Liver (tissue), 8 donors: ENCODE measurements at regions not wholly inside any gene's neighbourhood (a gene's known extent, or its start where the extent isn't known, plus 50 kb on each side); places are given as distances from the start of the nearest gene placed in this dataset.

ENCODE experiments used
- DNase-seq: peaks from one replicate; pipeline ENCODE4 v3.0.0-alpha.2; 2017; ENCODE audit warnings: low spot score
- H3K27ac ChIP-seq, 2 donors: one replicate each; pipeline ENCODE4 v1.7.0; 2013; ENCODE audit warnings: inconsistent platforms in 2 of 2, low read length in 2 of 2, control low read depth in 1 of 2, low read depth in 1 of 2, mild to moderate bottlenecking in 1 of 2
- H3K27me3 ChIP-seq, 4 donors: one replicate each; pipeline versions ENCODE4 v1.6.1 to v1.7.0; 2013; ENCODE audit warnings: low read length in 3 of 4, inconsistent platforms in 1 of 4, mild to moderate bottlenecking in 1 of 4, moderate library complexity in 1 of 4; ENCODE audit not compliant: control insufficient read depth in 4 of 4, insufficient read depth in 4 of 4
- H3K36me3 ChIP-seq, 4 donors: one replicate each; pipeline versions ENCODE4 v1.6.1 to v1.7.0; 2013; ENCODE audit warnings: low read length in 3 of 4, mild to moderate bottlenecking in 3 of 4, low read depth in 1 of 4, moderate library complexity in 1 of 4; ENCODE audit not compliant: control insufficient read depth in 4 of 4, insufficient read depth in 3 of 4
- H3K4me1 ChIP-seq, 4 donors: one replicate each; pipeline versions ENCODE4 v1.6.1 to v1.7.0; 2013; ENCODE audit warnings: low read length in 3 of 4, mild to moderate bottlenecking in 3 of 4, moderate library complexity in 1 of 4; ENCODE audit not compliant: control insufficient read depth in 4 of 4, insufficient read depth in 4 of 4
- H3K4me3 ChIP-seq, 3 donors: one replicate each; pipeline versions ENCODE4 v1.6.1 to v1.7.0; 2013; ENCODE audit warnings: low read length in 3 of 3, control low read depth in 1 of 3, low read depth in 1 of 3, mild to moderate bottlenecking in 1 of 3
- H3K9ac ChIP-seq, 2 donors: one replicate each; pipeline ENCODE4 v1.7.0; 2013; ENCODE audit warnings: low read length in 2 of 2, mild to moderate bottlenecking in 2 of 2, moderate library complexity in 2 of 2, control low read depth in 1 of 2, low read depth in 1 of 2
- H3K9me3 ChIP-seq, 4 donors: one replicate each; pipeline versions ENCODE4 v1.6.1 to v1.7.0; 2013; ENCODE audit warnings: low read length in 3 of 4; ENCODE audit not compliant: control insufficient read depth in 4 of 4
- ATF3 ChIP-seq: IDR thresholded peaks from 2 replicates; pipeline ENCODE4 v1.6.1; 2016; ENCODE audit warnings: antibody characterized with exemption
- EGR1 ChIP-seq, 2 donors: IDR thresholded peaks; 2 replicates each; pipeline ENCODE4 v1.6.1; 2016 to 2018; ENCODE audit warnings: antibody characterized with exemption in 2 of 2, low read depth in 2 of 2
- FOXA1 ChIP-seq: IDR thresholded peaks from 2 replicates; pipeline ENCODE4 v1.6.1; 2016; ENCODE audit warnings: antibody characterized with exemption
- FOXA2 ChIP-seq: IDR thresholded peaks from 2 replicates; pipeline ENCODE4 v1.6.1; 2016; ENCODE audit warnings: antibody characterized with exemption
- GABPA ChIP-seq, 2 donors: IDR thresholded peaks in 1 of 2; conservative IDR thresholded peaks in 1 of 2; 2 replicates each; pipeline ENCODE4 v1.6.1; 2016; ENCODE audit warnings: antibody characterized with exemption in 2 of 2, mild to moderate bottlenecking in 1 of 2, moderate library complexity in 1 of 2
- HNF4A ChIP-seq, 2 donors: conservative IDR thresholded peaks; 2 replicates each; pipeline ENCODE4 v1.6.1; 2016; ENCODE audit warnings: antibody characterized with exemption in 2 of 2, mild to moderate bottlenecking in 2 of 2
- HNF4G ChIP-seq: IDR thresholded peaks from 2 replicates; pipeline ENCODE4 v1.6.1; 2016; ENCODE audit warnings: antibody characterized with exemption
- JUND ChIP-seq, 2 donors: IDR thresholded peaks; 2 replicates each; pipeline ENCODE4 v1.6.1; 2016; ENCODE audit warnings: antibody characterized with exemption in 2 of 2
- MAX ChIP-seq: IDR thresholded peaks from 2 replicates; pipeline ENCODE4 v1.6.1; 2016; ENCODE audit warnings: antibody characterized with exemption
- NR2F2 ChIP-seq: IDR thresholded peaks from 2 replicates; pipeline ENCODE4 v1.6.1; 2016; ENCODE audit warnings: antibody characterized with exemption
- RAD21 ChIP-seq, 2 donors: IDR thresholded peaks; 2 replicates each; pipeline ENCODE4 v1.6.1; 2016; ENCODE audit warnings: antibody characterized with exemption in 2 of 2, mild to moderate bottlenecking in 2 of 2
- RXRA ChIP-seq, 2 donors: IDR thresholded peaks; 2 replicates each; pipeline ENCODE4 v1.6.1; 2017 to 2018; ENCODE audit warnings: antibody characterized with exemption in 2 of 2, mild to moderate bottlenecking in 1 of 2
- SP1 ChIP-seq: IDR thresholded peaks from 2 replicates; pipeline ENCODE4 v1.6.1; 2018; ENCODE audit warnings: antibody characterized with exemption, mild to moderate bottlenecking
- TAF1 ChIP-seq: conservative IDR thresholded peaks from 2 replicates; pipeline ENCODE4 v1.6.1; 2016; ENCODE audit warnings: antibody characterized with exemption, mild to moderate bottlenecking
- YY1 ChIP-seq: IDR thresholded peaks from 2 replicates; pipeline ENCODE4 v1.6.1; 2016; ENCODE audit warnings: antibody characterized with exemption, mild to moderate bottlenecking
- WGBS: extraction: QIAGEN DNeasy Blood & Tissue Kit; methylation state at CpG from one replicate; pipeline ENCODE4 v1.1.7; 2013; 5-methylcytosine and 5-hydroxymethylcytosine counted together
- TF ChIP-seq, protein P1 (sequence below): IDR thresholded peaks from 2 replicates; pipeline ENCODE4 v1.6.1; 2016; ENCODE audit warnings: antibody characterized with exemption
- TF ChIP-seq, protein P2 (sequence below): IDR thresholded peaks from 2 replicates; pipeline ENCODE4 v1.6.1; 2016; ENCODE audit warnings: antibody characterized with exemption, mild to moderate bottlenecking
- TF ChIP-seq, protein P3 (sequence below): fragments of 150-350 bp; IDR thresholded peaks from 2 replicates; pipeline ENCODE4 v1.5.1; 2017; ENCODE audit warnings: improper control_type of control experiment, low read depth, low read length; ENCODE audit not compliant: missing input control
- donor health status: healthy.
- donor health status: healthy.
- donor health status: healthy.
- donor health status: healthy.
- donor health status: healthy.

DNA sequence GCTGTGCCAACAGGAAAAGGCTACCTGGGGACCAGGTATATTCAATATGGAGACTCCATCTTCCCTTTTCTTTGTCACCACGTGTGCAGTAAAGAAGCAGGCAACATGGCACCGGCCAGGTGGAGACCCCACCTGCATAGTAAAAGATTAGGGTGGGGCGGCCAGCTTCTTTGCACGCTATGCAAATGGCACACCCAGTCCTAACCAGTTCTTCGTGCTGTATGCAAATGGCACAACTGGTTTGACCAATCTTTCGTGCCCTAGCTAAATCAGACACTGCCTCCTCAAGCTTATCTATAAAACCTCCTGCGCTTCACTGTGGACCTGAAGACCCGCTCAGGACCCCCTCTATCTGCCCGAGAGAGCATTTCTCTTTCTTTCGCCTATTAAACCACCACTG is 88.8 kb upstream of the EZR start:
- no peak for DNase-seq
- no peak overlapping the region for H3K27ac ChIP-seq
- peaks cover 2 to 12% (median 8%) of the 10 kb centered on the region in 4 donors for H3K9me3 ChIP-seq
- 83% methylated on average over 10 of the region's 10 CpGs for WGBS
- no peaks in the 10 kb centered on the region for H3K36me3 ChIP-seq
- no peak overlapping the region for H3K9ac ChIP-seq
- H3K4me3 ChIP-seq = no peak overlapping the region
- TF ChIP-seq JUND (IDR thresholded peaks at IDR 0.05) = no peak
- TF ChIP-seq YY1 = no peak
- TF ChIP-seq GABPA (IDR thresholded peaks at IDR 0.05 in 1 of 2, conservative IDR thresholded peaks at IDR 0.05 in 1 of 2) = no peak
- no peak for TF ChIP-seq RAD21 (IDR thresholded peaks at IDR 0.05)
- no peak for TF ChIP-seq HNF4G
- TF ChIP-seq RXRA (IDR thresholded peaks at IDR 0.05) = no peak
- no peak for TF ChIP-seq ATF3
- no peak for TF ChIP-seq SP1
- TF ChIP-seq, protein P1, sequence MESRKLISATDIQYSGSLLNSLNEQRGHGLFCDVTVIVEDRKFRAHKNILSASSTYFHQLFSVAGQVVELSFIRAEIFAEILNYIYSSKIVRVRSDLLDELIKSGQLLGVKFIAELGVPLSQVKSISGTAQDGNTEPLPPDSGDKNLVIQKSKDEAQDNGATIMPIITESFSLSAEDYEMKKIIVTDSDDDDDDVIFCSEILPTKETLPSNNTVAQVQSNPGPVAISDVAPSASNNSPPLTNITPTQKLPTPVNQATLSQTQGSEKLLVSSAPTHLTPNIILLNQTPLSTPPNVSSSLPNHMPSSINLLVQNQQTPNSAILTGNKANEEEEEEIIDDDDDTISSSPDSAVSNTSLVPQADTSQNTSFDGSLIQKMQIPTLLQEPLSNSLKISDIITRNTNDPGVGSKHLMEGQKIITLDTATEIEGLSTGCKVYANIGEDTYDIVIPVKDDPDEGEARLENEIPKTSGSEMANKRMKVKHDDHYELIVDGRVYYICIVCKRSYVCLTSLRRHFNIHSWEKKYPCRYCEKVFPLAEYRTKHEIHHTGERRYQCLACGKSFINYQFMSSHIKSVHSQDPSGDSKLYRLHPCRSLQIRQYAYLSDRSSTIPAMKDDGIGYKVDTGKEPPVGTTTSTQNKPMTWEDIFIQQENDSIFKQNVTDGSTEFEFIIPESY = no peak
- TF ChIP-seq NR2F2 = no peak
- TF ChIP-seq FOXA2 = no peak
- TF ChIP-seq, protein P2, sequence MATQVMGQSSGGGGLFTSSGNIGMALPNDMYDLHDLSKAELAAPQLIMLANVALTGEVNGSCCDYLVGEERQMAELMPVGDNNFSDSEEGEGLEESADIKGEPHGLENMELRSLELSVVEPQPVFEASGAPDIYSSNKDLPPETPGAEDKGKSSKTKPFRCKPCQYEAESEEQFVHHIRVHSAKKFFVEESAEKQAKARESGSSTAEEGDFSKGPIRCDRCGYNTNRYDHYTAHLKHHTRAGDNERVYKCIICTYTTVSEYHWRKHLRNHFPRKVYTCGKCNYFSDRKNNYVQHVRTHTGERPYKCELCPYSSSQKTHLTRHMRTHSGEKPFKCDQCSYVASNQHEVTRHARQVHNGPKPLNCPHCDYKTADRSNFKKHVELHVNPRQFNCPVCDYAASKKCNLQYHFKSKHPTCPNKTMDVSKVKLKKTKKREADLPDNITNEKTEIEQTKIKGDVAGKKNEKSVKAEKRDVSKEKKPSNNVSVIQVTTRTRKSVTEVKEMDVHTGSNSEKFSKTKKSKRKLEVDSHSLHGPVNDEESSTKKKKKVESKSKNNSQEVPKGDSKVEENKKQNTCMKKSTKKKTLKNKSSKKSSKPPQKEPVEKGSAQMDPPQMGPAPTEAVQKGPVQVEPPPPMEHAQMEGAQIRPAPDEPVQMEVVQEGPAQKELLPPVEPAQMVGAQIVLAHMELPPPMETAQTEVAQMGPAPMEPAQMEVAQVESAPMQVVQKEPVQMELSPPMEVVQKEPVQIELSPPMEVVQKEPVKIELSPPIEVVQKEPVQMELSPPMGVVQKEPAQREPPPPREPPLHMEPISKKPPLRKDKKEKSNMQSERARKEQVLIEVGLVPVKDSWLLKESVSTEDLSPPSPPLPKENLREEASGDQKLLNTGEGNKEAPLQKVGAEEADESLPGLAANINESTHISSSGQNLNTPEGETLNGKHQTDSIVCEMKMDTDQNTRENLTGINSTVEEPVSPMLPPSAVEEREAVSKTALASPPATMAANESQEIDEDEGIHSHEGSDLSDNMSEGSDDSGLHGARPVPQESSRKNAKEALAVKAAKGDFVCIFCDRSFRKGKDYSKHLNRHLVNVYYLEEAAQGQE = no peak
- no peak for TF ChIP-seq EGR1 (IDR thresholded peaks at IDR 0.05; ENCODE audit: low read depth in 2 of 2)
- TF ChIP-seq TAF1 = no peak
- TF ChIP-seq, protein P3, sequence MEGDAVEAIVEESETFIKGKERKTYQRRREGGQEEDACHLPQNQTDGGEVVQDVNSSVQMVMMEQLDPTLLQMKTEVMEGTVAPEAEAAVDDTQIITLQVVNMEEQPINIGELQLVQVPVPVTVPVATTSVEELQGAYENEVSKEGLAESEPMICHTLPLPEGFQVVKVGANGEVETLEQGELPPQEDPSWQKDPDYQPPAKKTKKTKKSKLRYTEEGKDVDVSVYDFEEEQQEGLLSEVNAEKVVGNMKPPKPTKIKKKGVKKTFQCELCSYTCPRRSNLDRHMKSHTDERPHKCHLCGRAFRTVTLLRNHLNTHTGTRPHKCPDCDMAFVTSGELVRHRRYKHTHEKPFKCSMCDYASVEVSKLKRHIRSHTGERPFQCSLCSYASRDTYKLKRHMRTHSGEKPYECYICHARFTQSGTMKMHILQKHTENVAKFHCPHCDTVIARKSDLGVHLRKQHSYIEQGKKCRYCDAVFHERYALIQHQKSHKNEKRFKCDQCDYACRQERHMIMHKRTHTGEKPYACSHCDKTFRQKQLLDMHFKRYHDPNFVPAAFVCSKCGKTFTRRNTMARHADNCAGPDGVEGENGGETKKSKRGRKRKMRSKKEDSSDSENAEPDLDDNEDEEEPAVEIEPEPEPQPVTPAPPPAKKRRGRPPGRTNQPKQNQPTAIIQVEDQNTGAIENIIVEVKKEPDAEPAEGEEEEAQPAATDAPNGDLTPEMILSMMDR = no peak
- TF ChIP-seq MAX = no peak
- TF ChIP-seq HNF4A (conservative IDR thresholded peaks at IDR 0.05) = no peak
- TF ChIP-seq FOXA1 = no peak
- H3K4me1 ChIP-seq = no peaks in the 10 kb centered on the region
- no peaks in the 10 kb centered on the region for H3K27me3 ChIP-seq
